Activated CD8-positive, alpha-beta memory T cell treated with anti-CD3 and anti-CD28 coated beads, Interleukin-2, amount 50 U/mL, for 1 hour (primary cell): ENCODE measurements at regions not wholly inside any gene's neighbourhood (a gene's known extent, or its start where the extent isn't known, plus 50 kb on each side); places are given as distances from the start of the nearest gene placed in this dataset.
"Not testable (repeated sequence)": the region's sequence is repeated elsewhere in the genome, so short reads cannot be mapped to it uniquely, and the experiment has no call there.

Experiments
- DNase-seq: peaks from one replicate; pipeline ENCODE4 v3.0.0-alpha.2; 2020; ENCODE audit errors: extremely low read depth

DNA sequence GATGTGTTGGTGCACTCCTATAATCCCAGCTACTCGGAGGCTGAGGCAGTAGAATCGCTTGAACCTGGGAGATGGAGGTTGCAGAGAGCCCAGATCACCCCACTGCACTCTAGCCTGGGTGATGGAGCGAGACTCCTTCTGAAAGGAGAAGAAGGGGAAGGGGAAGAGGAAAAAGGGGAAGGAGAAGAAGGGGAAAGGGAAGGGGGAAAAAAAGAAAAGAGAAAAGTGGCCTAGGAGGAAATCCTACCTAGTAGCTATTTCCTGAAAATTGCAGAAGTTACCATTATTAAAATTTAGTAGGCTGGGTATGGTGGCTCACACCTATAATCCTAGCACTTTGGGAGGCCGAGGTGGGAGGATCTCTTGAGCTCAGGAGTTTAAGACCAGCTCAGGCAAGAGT is 67.4 kb downstream of the ARRDC3 start:
- DNase-seq: no peak

DNA sequence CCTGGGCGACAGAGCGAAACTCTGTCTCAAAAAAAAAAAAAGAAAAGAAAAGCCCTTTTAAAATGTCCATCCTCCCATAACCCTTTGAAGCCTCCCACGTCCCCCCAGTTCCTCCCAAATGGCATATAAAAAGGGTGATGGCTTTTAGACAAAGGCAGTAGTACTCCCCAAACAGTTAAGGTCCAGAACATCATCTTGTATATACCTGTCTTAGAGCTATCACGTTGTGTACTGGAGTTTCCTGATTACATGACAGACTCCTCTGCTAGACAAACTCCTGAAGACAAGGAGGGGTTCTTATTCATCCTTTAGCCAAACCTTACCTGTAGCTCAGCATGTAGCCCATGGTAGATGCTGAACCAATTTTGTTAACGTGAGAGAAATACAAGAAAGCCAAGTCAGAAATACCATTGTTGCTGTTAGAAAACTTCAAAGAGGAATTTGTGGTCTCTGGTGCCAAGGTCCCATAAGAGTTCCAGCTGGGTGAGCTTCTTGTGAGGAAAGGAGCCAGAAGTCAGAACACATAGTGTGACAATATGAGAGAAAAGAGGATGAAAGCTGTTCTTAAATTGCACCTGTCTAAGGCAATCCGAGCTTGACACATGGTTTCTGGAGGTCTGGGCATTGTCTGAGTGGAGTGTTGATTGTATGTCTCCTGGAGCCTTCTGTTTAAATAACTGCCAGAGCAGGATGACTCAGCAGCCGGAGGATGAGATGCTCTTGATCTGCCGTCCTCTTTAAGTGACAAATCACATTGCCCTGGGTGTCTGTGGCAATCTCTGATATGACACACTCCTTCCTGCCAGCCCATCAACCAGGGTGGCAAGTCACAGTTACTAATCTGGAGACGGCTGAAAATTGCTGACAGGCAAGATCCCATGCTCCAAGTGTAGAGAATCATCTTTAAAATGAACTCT is 69.1 kb downstream of the ARRDC3 start:
- DNase-seq: peak; percentile 77

DNA sequence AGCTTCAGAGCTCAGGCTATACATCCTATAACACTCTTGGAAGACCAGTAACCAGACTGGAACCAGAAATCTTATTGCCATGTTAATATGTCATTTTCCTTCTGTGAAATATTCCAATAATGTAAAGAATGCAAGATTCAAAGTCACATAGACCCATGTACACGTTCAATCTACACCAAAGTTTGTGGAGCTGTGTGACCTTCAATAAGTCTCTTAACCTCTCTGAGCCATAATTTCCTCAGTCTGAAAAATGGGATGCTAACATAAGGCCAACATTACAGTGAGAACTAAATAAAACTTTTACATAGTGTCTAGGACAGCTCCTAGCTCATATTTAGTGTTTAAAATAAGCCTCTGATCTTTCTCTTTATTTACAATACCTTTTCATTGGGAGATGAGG is 70.4 kb downstream of the ARRDC3 start:
- no peak for DNase-seq

DNA sequence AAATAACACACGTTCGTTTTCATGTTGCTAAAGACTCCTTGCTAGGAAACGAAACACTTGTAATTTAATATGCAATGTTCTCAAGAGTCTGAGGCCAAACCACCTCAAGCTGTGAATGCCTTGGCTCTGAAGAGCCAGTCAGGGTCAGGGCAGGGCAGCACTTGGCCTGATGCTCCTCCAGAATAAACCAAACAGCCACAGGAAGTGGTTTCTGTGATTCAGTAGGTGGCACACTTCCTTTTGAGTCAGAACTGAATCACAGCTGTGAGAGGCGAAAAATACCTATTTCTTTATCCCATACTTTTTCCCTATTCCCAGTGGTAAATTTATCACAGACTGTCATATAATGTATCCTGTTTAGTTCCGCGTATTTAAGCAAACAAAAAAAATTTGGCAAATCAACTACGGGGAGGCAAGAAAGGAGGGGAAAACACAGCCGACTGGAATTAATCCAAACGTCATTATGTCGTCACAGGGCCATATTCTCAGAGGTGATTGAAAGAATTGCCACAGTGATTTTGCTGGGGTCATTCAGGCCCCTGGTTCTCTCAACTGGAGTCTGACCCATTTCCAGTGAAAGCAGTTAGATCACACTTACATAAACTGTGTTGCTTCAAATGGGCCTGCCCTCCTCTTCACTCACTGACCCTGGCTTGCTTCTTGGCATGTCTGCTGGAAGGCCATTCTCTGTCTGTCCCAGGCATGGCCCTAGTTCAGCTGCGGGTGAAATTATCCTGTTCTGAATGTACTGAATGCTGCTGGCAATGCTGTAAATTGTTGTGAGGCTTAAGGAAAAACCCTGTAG is 71.2 kb downstream of the ARRDC3 start:
- peak; percentile 42 for DNase-seq

DNA sequence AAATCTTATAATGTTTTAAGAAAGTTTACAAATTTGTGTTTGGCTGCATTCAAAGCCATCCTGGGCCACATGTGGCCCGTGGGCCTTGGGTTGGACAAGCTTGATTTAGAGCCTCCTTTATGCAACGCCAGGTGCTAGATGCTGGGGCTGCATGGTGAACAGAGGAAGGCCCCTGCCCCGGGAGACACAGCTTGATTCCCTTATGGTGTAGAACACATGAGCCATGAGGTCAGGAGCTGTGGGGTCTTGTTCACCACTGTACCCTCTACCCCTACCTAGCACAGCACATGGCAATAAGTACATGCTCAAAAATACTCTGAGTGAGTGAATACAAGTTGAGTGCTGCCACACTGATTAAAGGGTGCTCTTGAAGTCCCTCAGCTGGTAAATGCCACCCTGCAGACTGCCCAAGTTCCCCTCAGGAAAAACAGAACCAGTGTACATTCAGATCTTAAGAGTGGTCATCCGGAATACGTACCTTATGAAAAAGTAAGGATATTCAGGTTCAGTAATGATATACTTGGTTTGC is 71.9 kb downstream of the ARRDC3 start:
- no peak for DNase-seq

DNA sequence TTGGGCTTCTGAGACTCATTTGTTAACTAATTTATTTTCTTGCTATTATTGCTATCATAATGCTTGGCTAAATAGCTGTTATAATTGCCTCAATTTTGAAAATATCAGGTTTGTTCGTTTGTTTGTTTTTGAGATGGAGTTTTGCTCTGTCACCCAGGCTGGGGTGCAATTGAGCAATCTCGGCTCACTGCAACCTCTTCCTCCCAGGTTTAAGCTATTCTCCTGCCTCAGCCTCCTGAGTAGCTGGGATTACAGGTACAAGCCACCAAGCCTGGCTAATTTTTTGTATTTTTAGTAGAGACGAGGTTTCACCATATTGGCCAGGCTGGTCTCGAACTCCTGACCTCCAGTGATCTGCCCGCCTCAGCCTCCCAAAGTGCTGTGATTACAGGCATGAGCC is 75.0 kb downstream of the ARRDC3 start:
- not testable (repeated sequence) for DNase-seq

DNA sequence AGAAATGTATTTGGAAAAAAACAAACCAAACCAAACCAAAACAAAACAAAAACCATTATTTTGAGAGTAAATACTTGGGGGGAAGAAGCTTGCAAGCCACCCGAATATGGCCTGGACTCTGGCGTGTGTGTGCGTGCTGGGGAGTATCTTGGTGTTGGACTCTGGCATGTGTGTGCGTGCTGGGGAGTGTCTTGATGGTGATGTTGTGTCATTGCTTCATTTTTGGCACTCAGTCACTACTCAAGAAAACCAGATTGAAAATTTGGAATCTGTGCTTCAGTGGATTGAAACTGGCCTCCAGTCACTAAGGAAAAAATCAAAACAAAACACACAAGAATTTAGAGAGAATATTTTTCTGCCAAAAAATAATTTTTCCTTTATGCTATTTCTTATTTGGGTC is 76.1 kb downstream of the ARRDC3 start:
- no peak for DNase-seq

DNA sequence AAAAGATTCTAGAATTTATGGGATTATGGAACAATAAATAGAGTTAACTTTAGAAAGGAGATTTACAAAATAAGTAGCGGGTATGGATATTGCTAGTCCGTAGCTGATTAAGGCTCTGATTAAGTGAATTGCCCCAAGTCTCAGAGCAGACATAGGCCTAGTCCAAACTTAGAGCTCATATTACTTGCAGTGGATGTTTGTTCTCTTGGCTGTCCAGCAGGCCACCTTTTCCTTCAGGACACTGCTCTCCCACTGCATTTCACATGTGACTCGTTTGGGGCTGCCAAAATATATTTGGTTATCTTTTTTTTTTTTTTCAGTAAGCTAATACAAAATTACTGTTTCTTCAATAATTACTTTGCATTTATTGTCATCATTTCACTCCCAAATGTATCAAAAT is 76.6 kb downstream of the ARRDC3 start:
- DNase-seq: no peak

DNA sequence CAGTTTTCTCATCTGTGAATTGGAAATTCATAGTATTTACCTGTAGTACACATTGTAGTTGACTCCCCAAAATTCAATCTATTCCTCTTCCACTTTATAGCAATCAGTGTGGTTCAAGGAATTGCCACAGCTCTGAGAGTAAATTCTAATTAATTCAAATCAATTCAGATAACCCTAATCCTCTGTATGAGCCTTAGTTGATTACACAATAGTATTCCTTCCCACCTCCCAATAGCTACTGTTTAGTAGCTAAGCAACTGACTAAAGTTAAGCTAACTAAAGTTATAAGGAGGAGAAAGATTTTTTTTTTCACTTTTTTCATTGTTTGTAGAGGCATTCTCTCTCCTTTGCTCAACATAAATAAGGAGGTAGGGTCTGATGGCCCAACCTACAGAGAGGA is 77.5 kb downstream of the ARRDC3 start:
- DNase-seq: no peak

DNA sequence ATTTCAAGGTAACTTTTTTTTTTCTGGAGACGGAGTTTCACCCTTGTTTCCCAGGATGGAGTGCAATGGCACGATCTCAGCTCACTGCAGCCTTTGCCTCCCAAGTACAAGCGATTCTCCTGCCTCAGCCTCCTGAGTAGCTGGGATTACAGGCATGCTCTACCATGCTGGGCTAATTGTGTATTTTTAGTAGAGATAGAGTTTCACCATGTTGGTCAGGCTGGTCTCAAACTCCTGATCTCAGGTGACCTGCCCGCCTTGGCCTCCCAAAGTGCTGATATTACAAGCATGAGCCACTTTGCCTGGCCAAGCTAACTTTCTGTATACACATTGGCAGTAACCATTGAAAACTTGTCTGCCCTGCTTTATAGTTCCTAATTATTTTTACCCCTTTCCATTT is 79.1 kb downstream of the ARRDC3 start:
- DNase-seq: not testable (repeated sequence)

DNA sequence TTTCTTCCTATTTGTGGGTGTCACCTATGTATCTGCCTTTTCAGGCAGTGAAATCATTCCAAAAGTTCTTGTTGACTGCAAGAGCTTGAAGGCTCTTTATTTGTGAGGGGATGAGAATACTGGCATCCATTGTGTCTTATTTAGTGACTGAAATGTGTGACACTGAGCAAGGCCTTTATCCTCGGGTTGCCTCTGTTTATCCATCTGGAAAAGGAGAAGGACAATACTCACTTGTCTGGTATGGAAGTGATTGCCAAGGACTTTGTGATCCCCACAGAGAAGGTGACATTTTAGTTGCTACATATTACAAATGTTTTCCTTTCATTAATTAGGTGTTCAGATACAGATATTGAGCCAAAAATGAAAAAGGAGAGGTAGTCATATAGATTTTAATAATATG is 80.2 kb downstream of the ARRDC3 start:
- no peak for DNase-seq

DNA sequence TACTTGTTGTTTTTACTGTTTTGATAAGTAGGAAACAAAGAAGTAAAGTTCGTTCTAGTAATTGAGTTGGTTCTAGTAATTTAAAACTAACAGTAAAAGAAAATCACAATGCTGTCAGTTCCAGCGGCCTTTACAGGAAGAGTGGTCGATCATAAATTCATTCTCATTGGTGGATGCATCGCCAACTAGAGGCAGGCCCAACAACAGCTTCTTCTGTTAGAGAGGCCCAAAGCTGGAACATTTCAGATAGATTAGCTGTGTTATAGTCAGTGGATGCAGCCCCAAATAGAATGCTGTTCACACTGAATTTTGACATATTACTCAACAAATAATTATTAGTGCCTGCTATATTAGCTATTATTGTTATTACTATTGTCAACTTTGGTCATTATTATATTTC is 80.8 kb downstream of the ARRDC3 start:
- DNase-seq: no peak

DNA sequence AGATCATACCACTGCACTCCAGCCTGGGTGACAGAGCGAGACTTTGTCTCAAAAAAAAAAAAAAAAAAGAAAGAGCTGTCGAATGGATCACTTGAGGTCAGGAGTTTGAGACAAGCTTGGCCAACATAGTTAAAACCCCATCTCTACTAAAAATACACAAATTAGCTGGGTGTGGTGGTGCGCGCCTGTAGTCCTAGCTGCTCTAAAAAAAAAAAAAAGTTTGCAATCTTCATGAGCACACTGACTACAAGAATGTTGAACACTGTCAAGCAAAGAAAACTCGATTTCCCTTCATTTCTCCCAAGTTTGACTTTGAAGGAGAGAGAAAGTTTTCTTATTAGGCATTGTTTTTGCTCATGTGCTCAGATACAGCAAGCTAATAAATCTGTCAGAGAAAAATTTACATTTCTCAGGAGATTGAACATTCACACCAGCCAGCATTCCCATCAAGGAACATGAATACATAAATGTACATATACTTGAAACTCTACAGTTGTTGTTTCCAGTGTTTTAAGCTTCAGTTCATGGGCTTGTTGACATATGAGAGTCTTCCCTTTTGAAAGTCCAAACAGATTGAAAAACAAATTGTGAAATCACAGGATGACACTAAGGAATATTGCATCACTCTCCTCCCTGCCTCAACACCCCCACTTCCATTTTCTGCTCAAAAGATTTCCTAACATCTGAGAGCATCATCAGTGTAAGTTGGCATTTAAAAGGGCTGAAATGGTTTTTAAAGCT is 81.8 kb downstream of the ARRDC3 start:
- DNase-seq: no peak

DNA sequence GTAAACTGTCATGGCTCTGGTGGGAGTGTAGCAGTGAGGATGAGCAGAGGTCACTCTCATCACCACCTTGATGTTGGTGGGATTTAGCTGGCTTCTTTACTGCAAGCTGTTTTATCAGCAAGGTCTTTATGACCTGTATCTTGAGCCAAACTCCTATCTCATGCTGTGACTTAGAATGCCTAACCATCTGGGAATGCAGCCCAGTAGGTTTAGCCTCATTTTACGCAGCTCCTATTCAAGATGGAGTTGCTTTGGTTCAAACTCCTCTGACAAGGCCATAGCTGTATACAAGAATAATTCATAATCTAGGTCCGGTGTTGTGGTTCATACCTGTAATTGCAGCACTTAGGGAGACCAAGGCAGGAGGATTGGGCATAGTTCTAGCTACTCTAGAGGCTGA is 85.1 kb downstream of the ARRDC3 start:
- no peak for DNase-seq

DNA sequence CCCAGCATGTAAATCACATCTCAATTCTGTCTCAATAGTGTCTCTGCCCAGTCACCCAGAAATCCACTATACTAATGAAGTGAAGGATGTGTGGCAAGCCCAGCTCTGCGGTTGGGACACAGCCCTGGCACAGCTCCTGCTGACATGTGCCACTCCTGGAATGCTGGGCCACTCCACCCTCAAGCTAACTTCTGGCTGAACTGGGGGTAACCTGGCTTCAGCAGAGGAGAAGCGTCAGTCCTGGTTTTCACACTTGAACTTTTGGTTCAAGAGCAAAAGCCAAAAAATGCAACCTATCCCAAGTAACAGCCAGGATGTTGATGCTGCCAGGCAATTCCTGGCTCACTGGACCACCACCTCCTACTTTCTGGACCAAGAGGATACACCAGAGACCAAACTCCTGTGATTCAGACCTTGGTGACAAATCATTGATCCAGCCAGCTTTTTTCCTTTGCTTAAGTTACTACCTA is 86.4 kb downstream of the ARRDC3 start:
- no peak for DNase-seq

DNA sequence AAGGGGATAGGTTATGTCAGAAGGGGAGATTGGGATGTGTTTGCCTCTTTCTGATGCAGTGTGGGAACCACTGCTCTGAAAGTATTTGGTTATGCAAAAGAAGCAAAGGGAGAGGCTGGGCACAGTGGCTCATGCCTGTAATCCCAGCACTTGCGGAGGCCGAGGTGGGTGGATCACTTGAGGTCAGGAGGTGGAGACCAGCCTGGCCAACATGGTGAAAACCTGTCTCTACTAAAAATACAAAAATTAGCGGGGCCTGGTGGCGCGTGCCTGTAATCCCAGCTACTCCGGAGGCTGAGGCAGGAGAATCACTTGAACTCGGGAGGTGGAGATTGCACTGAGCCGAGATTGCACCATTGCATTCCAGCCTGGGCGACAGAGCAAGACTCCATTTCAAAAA is 87.0 kb downstream of the ARRDC3 start:
- not testable (repeated sequence) for DNase-seq

DNA sequence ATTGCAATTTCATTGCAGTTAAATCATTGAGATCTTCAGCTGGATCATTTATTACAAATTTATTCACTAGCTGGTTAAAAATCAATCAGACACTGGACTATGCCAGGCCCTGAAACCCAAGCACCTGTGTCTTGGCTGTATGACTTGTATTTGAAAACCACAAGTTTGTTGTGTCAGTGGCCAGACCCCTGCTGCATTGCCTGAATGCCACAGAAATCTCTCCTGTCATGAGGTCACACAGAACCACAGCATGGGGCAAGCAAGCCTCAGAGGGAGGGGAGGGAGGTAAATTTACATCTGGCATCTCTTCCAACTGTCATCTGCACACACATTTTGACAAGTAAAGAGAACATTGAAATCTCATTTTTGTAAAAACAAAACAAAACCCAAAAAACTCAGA is 90.0 kb downstream of the ARRDC3 start:
- no peak for DNase-seq

DNA sequence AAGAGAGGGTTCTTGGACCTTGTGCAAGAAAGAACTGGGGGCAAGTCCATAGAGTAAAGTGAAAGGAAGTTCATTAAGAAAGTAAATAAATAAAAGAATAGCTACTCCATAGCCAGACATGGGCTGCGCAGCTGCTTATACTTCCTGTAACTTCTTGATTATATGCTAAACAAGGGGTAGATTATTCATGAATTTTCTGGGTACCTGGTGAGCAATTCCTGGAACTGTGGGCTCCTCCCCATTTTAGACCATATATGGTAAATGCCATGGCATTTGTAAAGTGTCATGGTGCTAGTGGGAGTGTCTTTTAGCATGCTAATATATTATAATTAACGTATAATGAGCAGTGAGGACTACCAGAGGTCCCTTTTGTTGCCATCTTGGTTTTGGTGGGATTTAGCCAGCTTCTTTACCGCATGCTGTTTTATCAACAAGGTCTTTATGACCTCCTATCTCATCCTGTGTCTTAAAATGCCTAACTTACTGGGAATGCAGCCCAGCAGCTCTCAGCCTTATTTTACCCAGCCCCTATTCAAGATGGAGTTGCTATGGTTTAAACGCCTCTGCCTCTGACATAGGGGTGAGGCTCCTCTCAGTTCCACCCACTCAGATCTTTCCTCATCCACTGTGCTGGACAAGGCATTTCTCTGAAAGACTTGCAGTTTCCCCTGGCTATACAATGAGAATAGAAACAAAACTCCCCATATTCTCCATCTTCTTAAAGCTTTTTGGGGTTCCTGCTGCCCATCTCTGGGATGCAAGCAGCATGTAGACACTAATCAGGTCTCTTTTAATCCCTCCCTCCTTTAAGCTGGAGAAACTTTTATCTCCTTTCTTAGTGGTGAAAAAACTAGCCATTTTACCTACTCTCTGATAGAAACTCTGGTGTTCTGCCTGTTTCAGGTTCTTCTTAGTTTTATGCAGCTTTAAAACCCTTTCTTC is 91.2 kb downstream of the ARRDC3 start:
- DNase-seq: no peak

DNA sequence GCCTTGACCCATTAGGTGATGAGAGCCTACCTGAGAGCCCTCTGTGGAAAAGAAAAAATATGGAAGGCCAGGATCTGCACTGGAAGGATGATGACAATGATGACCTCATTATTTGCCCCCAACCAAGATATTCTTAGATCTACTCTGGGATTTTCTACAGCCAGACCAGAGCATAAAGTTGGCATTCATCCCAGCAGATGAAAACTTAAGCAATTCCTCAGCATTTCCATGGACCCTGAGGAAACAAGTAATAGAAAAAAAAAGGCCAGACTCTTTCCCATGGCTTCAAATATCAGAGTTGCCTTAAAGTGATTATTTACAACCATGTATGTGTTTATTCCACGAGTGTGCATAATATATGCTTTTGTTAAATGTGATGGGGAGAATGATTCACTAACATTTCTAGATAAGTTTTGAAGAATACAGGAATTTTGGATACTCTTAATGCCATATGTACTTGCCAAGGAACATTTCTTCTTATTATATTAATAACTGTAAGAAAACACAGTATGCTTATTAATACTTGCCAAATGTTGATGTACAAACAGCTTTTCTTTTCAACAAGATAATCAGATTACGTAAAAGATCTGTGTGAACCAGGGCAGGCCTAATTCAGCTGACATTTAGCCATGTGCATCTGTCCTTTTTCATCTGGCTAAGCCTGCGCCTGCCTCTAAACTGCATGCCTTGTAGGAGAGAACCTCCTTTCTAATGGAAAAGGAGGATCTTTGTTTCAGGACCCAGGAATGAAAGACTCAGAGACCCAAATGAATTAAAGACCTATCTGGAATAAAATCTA is 94.8 kb downstream of the ARRDC3 start:
- no peak for DNase-seq

DNA sequence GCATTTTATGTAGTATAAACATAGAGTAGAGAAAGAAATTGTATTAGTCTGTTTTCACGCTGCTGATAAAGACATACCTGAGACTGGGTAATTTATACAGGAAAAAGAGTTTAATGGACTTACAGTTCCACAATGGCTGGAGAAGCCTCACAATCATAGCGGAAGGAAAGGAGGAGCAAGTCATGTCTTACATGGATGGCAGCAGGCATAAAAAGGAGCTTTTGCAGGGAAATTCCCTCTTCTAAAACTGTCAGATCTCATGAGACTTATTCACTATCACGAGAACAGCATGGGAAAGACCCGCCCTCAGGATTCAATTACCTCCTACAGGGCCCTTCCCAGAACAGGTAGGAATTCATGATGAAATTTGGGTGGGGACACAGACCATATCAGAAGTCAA is 98.1 kb downstream of the ARRDC3 start:
- DNase-seq: not testable (repeated sequence)
